ENCODE measurements at regions not wholly inside any gene's neighbourhood (a gene's known extent, or its start where the extent isn't known, plus 50 kb on each side); places are given as distances from the start of the nearest gene placed in this dataset.

DNA sequence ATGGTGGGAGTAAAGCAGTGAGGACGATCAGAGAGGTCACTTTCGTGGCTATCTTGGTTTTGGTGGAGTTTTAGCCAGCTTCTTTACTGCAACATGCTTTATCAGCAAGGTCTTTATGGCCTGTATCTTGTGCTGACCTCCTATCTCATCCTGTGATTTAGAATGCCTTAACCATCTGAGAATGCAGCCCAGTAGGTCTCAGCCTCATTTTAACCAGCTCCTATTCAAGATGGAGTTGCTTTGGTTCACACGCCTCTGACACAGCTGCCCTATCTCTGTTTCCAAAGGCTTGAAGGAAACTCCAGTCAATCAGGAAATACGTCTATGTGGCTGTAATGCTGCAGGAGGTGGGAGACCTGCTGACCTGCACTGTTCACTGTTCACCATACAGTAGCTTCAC is 146.1 kb upstream of the POGK start:
- DNase-seq (ENCODE audit: low read depth, low spot score): no peak
- no peak overlapping the region for H3K9ac ChIP-seq (ENCODE audit: control insufficient read depth, extremely low read depth, insufficient read depth, low read length)
- H3K4me1 ChIP-seq (ENCODE audit: control insufficient read depth, extremely low read depth, insufficient read depth, low read length): no peaks in the 10 kb centered on the region
- dilution Hi-C loops (cut with MboI; ENCODE audit: extremely low pct_ligation_motif_present, low sequenced_read_pairs): no loop called here
- H3K4me2 ChIP-seq (ENCODE audit: control insufficient read depth, extremely low read depth, insufficient read depth, low read depth, low read length): no peak overlapping the region
- no peaks in the 10 kb centered on the region for H3K36me3 ChIP-seq (ENCODE audit: control insufficient read depth in 2 of 2, extremely low read depth in 1 of 2, insufficient read depth in 2 of 2, low read length in 2 of 2)
- FAIRE-seq: no peak
- TF ChIP-seq, protein P1, sequence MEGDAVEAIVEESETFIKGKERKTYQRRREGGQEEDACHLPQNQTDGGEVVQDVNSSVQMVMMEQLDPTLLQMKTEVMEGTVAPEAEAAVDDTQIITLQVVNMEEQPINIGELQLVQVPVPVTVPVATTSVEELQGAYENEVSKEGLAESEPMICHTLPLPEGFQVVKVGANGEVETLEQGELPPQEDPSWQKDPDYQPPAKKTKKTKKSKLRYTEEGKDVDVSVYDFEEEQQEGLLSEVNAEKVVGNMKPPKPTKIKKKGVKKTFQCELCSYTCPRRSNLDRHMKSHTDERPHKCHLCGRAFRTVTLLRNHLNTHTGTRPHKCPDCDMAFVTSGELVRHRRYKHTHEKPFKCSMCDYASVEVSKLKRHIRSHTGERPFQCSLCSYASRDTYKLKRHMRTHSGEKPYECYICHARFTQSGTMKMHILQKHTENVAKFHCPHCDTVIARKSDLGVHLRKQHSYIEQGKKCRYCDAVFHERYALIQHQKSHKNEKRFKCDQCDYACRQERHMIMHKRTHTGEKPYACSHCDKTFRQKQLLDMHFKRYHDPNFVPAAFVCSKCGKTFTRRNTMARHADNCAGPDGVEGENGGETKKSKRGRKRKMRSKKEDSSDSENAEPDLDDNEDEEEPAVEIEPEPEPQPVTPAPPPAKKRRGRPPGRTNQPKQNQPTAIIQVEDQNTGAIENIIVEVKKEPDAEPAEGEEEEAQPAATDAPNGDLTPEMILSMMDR (optimal IDR thresholded peaks at IDR 0.05 in 1 of 3, IDR thresholded peaks at IDR 0.05 in 1 of 3, conservative IDR thresholded peaks at IDR 0.05 in 1 of 3; ENCODE audit: extremely low read depth in 1 of 3, insufficient read depth in 2 of 3, low read length in 3 of 3): no peak
- TF ChIP-seq EZH2 (IDR thresholded peaks at IDR 0.05; ENCODE audit: low read length): no peak
- no peaks in the 10 kb centered on the region for H3K9me3 ChIP-seq (ENCODE audit: control insufficient read depth, low read depth, low read length)
- no peaks in the 10 kb centered on the region for H3K9me1 ChIP-seq (ENCODE audit: control insufficient read depth, extremely low read depth, insufficient read depth, low read length)
- H3K27me3 ChIP-seq (ENCODE audit: control insufficient read depth, extremely low read depth, insufficient read depth, low read length): no peaks in the 10 kb centered on the region
- H3K79me2 ChIP-seq (ENCODE audit: control insufficient read depth, insufficient read depth, low read length): no peaks in the 10 kb centered on the region
- no peak overlapping the region for H3K4me3 ChIP-seq (ENCODE audit: control insufficient read depth in 2 of 3, extremely low read depth in 1 of 3, insufficient read depth in 2 of 3, low read depth in 1 of 3, low read length in 3 of 3)
- H3K27ac ChIP-seq (ENCODE audit: control insufficient read depth, insufficient read depth, low read length): no peak overlapping the region
- H4K20me1 ChIP-seq (ENCODE audit: control insufficient read depth, extremely low read depth, insufficient read depth, low read length): no peaks in the 10 kb centered on the region
- H2AFZ ChIP-seq (ENCODE audit: control insufficient read depth, low read length): no peak overlapping the region

DNA sequence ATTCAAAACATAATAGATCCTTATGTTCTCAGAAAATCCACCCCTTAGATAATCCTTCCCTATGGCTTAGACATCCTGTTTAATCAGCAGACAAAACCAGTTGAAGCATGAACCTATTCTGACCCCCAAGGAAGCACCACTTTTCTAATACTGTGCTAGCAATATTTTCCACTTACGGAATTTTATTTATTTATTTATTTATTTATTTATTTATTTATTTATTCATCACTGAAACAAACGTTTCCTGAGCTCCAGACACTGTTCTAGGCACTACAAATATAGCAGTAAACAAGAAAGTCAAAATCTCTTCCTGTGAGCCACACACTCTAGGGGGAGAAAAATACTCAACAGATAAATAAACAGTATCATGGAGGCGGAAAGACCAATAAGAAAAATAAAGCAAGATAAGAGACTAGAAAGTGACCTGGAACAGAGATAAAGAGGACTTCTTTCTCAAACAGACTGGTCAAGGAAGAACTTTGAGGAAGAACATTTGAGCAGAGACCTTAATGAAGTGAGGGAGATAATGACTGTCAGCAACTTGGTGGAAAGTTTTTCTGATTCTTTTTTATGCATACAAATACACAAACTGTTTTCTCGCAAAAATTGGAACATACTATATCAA is 145.5 kb upstream of the POGK start:
- no peaks in the 10 kb centered on the region for H3K27me3 ChIP-seq (ENCODE audit: control insufficient read depth, extremely low read depth, insufficient read depth, low read length)
- H2AFZ ChIP-seq (ENCODE audit: control insufficient read depth, low read length): no peak overlapping the region
- dilution Hi-C loops (cut with MboI; ENCODE audit: extremely low pct_ligation_motif_present, low sequenced_read_pairs): no loop called here
- TF ChIP-seq, protein P1 (optimal IDR thresholded peaks at IDR 0.05 in 1 of 3, IDR thresholded peaks at IDR 0.05 in 1 of 3, conservative IDR thresholded peaks at IDR 0.05 in 1 of 3; ENCODE audit: extremely low read depth in 1 of 3, insufficient read depth in 2 of 3, low read length in 3 of 3): no peak
- TF ChIP-seq EZH2 (IDR thresholded peaks at IDR 0.05; ENCODE audit: low read length): no peak
- DNase-seq (ENCODE audit: low read depth, low spot score) (no peak), FAIRE-seq (no peak)
- no peaks in the 10 kb centered on the region for H3K36me3 ChIP-seq (ENCODE audit: control insufficient read depth in 2 of 2, extremely low read depth in 1 of 2, insufficient read depth in 2 of 2, low read length in 2 of 2)
- H3K27ac ChIP-seq (ENCODE audit: control insufficient read depth, insufficient read depth, low read length): no peak overlapping the region
- H3K4me3 ChIP-seq (ENCODE audit: control insufficient read depth in 2 of 3, extremely low read depth in 1 of 3, insufficient read depth in 2 of 3, low read depth in 1 of 3, low read length in 3 of 3): no peak overlapping the region
- no peaks in the 10 kb centered on the region for H4K20me1 ChIP-seq (ENCODE audit: control insufficient read depth, extremely low read depth, insufficient read depth, low read length)
- H3K9me1 ChIP-seq (ENCODE audit: control insufficient read depth, extremely low read depth, insufficient read depth, low read length): no peaks in the 10 kb centered on the region
- H3K79me2 ChIP-seq (ENCODE audit: control insufficient read depth, insufficient read depth, low read length): no peaks in the 10 kb centered on the region
- no peak overlapping the region for H3K9ac ChIP-seq (ENCODE audit: control insufficient read depth, extremely low read depth, insufficient read depth, low read length)
- no peaks in the 10 kb centered on the region for H3K4me1 ChIP-seq (ENCODE audit: control insufficient read depth, extremely low read depth, insufficient read depth, low read length)
- H3K9me3 ChIP-seq (ENCODE audit: control insufficient read depth, low read depth, low read length): no peaks in the 10 kb centered on the region
- H3K4me2 ChIP-seq (ENCODE audit: control insufficient read depth, extremely low read depth, insufficient read depth, low read depth, low read length): no peak overlapping the region
